C4-2B (cell line): ENCODE measurements at regions not wholly inside any gene's neighbourhood (a gene's known extent, or its start where the extent isn't known, plus 50 kb on each side); places are given as distances from the start of the nearest gene placed in this dataset.
"Not testable (repeated sequence)": the region's sequence is repeated elsewhere in the genome, so short reads cannot be mapped to it uniquely, and the experiment has no call there.

Experiments used
- H3K27ac ChIP-seq: fragments of 450-650 bp; 2 replicates; pipeline ENCODE4 v1.5.1; 2017
- ZFX ChIP-seq: fragments of 450-650 bp; IDR thresholded peaks from 2 replicates; pipeline ENCODE4 v1.6.1; 2017
- TF ChIP-seq, protein P1 (sequence below): fragments of 450-650 bp; conservative IDR thresholded peaks from 2 replicates; pipeline ENCODE4 v1.5.1; 2017; ENCODE audit warnings: mild to moderate bottlenecking

DNA sequence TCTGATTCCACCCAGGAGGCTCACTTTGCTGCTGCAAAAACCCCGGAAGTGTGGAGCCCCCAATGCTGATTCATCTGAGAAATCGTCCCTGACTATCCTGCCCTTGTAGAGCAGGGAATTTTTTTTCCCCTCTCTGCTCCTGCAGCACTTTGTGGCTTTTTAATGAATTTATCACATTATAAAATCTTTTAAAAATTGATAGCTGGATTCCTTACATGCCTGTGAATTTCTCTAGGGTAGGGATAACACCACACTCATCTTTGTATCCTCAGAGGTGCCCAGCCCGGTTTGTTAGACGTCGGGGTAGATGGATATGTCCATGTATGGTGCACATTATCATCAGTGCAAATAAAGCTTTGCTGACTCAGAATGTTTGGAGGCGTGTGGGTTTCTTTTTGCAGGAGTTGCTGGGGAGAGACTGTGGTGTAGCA, 185.7 kb downstream of the STK31 start:
- H3K27ac ChIP-seq: no peak overlapping the region
- no peak for TF ChIP-seq ZFX
- TF ChIP-seq, protein P1, sequence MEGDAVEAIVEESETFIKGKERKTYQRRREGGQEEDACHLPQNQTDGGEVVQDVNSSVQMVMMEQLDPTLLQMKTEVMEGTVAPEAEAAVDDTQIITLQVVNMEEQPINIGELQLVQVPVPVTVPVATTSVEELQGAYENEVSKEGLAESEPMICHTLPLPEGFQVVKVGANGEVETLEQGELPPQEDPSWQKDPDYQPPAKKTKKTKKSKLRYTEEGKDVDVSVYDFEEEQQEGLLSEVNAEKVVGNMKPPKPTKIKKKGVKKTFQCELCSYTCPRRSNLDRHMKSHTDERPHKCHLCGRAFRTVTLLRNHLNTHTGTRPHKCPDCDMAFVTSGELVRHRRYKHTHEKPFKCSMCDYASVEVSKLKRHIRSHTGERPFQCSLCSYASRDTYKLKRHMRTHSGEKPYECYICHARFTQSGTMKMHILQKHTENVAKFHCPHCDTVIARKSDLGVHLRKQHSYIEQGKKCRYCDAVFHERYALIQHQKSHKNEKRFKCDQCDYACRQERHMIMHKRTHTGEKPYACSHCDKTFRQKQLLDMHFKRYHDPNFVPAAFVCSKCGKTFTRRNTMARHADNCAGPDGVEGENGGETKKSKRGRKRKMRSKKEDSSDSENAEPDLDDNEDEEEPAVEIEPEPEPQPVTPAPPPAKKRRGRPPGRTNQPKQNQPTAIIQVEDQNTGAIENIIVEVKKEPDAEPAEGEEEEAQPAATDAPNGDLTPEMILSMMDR: no peak

DNA sequence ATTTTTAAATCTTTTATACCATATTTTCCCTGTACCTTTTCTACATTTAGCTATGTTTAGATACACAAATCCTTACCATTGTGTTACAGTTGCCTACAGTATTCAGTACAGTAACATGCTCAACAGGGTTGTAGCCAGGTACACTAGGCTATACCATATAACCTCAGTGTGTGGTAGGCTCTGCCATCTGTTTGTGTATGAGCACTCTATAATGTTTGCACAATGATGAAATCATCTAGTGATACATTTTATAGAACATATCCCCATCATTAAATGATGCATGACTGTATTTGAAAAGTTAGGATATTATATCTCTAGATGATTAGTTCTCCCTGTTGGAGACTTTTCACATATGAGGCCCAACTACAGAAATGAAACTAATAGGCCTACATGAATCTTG, 188.6 kb downstream of the STK31 start:
- TF ChIP-seq ZFX: no peak
- TF ChIP-seq, protein P1: no peak
- H3K27ac ChIP-seq: no peak overlapping the region

DNA sequence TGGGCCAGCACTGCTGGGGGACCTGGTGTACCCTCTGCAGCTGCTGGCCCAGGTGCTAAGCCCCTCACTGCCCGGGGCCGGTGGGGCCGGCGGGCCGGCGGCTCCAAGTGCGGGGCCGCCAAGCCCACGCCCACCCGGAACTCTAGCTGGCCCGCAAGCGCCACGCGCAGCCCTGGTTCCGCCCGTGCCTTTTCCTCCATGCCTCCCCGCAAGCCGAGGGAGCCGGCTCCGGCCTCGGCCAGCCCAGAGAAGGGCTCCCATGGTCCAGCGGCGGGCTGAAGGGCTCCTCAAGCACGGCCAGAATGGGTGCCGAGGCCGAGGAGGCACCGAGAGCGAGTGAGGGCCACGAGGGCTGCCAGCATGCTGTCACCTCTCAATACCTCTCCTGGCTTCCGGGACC, 194.9 kb downstream of the STK31 start:
- H3K27ac ChIP-seq: not testable (repeated sequence)

DNA sequence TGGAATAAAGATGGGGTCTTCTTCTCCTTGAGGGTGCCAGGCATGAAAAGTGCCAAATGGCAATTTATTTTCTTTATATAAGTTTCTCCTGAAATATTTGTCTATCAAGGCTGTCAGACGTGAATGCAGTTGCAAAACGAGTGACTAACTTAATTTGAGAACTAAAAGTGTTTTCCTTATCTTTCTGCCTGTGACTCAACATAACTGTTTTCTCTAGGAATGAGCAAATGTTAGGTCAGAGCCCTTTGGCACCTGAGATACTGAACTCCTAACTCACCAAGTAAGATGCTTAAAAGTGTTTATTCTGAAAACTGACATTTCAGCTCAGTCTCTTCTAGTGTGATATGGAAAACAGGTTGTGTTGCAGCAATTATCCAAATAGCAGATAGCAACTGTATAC, 197.0 kb downstream of the STK31 start:
- TF ChIP-seq ZFX: no peak
- TF ChIP-seq, protein P1: no peak

DNA sequence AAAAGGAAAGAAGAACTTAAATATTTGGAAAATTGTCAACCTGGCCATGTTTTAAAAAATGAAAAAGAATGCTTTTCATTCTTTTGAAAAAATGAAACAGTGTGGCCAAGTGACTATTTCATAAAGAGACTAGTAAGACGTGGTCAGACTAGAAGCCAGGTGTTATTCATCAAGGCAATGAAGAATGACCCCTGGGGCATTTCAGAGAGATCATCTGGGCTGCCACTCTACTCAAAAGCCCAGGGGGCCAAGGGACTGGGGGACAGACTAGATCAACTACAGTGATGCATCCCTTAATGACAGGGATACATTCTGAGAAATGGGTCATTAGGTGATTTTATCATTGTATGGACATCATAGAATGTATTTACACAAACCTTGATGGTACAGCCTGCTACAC, 199.4 kb downstream of the STK31 start:
- no peak overlapping the region for H3K27ac ChIP-seq
- TF ChIP-seq, protein P1: no peak
- TF ChIP-seq ZFX: no peak

More for the DNA sequence above, 197.0 kb downstream of the STK31 start:
- H3K27ac ChIP-seq: no peak overlapping the region

DNA sequence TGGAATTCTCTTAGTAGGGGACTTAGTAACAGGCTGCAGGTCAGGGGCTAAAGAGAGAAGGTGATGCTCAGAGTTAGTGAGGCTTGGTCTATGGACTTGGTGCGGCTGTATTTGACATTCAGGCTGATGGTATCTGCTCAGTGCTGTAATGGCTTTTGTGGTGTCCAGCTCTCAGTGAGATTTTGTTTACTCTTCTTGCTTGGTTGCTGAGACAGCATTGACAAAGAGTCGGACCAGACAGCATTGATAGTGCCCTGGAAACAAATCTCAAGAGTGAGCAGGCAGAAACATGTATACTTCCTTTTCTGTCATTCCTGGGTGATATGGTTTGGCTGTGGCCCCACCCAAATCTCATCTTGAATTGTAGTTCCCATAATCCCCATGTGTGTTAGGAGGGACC, 202.0 kb downstream of the STK31 start:
- no peak for TF ChIP-seq ZFX
- TF ChIP-seq, protein P1: no peak
- no peak overlapping the region for H3K27ac ChIP-seq

DNA sequence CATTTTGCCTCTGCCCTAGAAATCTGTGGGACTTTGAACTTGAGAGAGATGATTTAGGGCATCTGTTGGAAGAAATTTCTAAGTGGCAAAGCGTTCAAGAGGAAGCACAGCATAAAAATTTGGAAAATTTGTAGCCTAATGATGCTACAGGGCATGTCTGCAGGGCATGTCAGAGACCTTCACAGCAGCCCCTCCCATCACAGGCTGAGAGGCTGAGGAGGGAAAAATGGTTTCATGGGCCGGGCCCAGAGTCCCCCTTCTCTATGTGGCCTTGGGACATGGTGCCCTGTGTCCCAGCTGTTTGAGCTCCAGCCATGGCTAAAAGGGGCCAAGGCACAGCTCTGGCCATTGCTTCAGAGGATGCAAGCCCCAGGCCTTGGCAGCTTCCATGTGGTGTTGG, 203.0 kb downstream of the STK31 start:
- no peak for TF ChIP-seq ZFX
- TF ChIP-seq, protein P1: no peak
- H3K27ac ChIP-seq: no peak overlapping the region

DNA sequence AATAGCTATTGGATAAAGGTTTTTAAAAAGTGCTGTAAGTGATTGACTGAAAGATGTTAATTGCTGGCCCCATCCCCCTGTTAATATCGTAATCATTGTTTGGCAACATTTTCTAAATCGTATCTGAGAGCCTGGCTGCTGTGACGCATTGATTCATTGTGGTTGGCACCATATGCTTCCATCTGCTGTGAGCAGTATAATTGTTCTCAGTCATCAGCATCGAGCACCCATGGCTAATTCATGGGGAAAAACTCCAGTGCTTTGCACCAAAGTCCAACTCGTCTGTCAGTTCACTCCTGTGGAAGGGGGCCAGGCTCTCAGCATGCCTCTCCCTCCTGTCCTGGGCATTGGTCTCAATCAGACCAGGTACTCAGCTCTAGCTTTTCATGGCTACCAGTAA, 205.2 kb downstream of the STK31 start:
- TF ChIP-seq, protein P1: no peak
- no peak for TF ChIP-seq ZFX

More for the DNA sequence above, 205.2 kb downstream of the STK31 start:
- no peak overlapping the region for H3K27ac ChIP-seq
